WTC11 (cell line): ENCODE measurements at regions not wholly inside any gene's neighbourhood (a gene's known extent, or its start where the extent isn't known, plus 50 kb on each side); places are given as distances from the start of the nearest gene placed in this dataset.

Experiments used
- ATAC-seq: fragments of 200-7000 bp; cut with Tn5 transposase; 2 replicates; pipeline ENCODE4 v1.10.0; 2021; ENCODE audit warnings: mild to moderate bottlenecking, moderate library complexity
- CTCF ChIA-PET: fragments of 300-600 bp; sonication (Branson Sonifier 250); formaldehyde crosslinking; loops from one replicate; lab custom pipeline; 2021; ENCODE audit warnings: antibody characterized with exemption; lab: Charles Lee
- POLR2A ChIA-PET: fragments of 350-600 bp; sonication (Branson Sonifier 250); formaldehyde crosslinking; loops from one replicate; lab custom pipeline; 2021; ENCODE audit warnings: antibody characterized with exemption; lab: Charles Lee
- DNase-seq: peaks from one replicate; pipeline ENCODE4 v3.0.0; 2021; ENCODE audit warnings: low spot score
- H3K27ac Mint-ChIP-seq: 2 replicates; pipeline ENCODE4 v1.8.0; 2021; ENCODE audit warnings: mixed read lengths
- H3K27me3 Mint-ChIP-seq: 2 replicates; pipeline ENCODE4 v1.8.0; 2021; ENCODE audit warnings: low read depth, mild to moderate bottlenecking, moderate library complexity, mixed read lengths
- H3K36me3 Mint-ChIP-seq: 2 replicates; pipeline ENCODE4 v1.8.0; 2021; ENCODE audit warnings: mixed read lengths
- H3K4me1 Mint-ChIP-seq: 2 replicates; pipeline ENCODE4 v1.8.0; 2022; ENCODE audit warnings: mixed read lengths
- H3K4me3 Mint-ChIP-seq: 2 replicates; pipeline ENCODE4 v1.8.0; 2021; ENCODE audit warnings: mild to moderate bottlenecking, moderate library complexity, mixed read lengths
- H3K9me3 Mint-ChIP-seq: 2 replicates; pipeline ENCODE4 v1.8.0; 2021; ENCODE audit warnings: mixed read lengths
- CREB1 ChIP-seq: sonication (generic); formaldehyde crosslinking; IDR thresholded peaks from 2 replicates; pipeline ENCODE4 v1.8.0; 2023; ENCODE audit warnings: mild to moderate bottlenecking, missing genetic modification reagents
- FOXP1 ChIP-seq: sonication (generic); formaldehyde crosslinking; IDR thresholded peaks from 2 replicates; pipeline ENCODE4 v1.8.0; 2022; ENCODE audit warnings: missing genetic modification reagents, mild to moderate bottlenecking, moderate library complexity, borderline replicate concordance
- JUN ChIP-seq: sonication (generic); formaldehyde crosslinking; IDR thresholded peaks from 2 replicates; pipeline ENCODE4 v1.8.0; 2023; ENCODE audit warnings: mild to moderate bottlenecking, missing genetic modification reagents
- NFE2L1 ChIP-seq: sonication (generic); formaldehyde crosslinking; IDR thresholded peaks from 2 replicates; pipeline ENCODE4 v1.8.1; 2023; ENCODE audit warnings: missing genetic modification reagents
- SMAD4 ChIP-seq: sonication (generic); formaldehyde crosslinking; IDR thresholded peaks from 2 replicates; pipeline ENCODE4 v1.8.0; 2022; ENCODE audit warnings: mild to moderate bottlenecking, missing genetic modification reagents
- SP1 ChIP-seq: sonication (generic); formaldehyde crosslinking; conservative IDR thresholded peaks from 2 replicates; pipeline ENCODE4 v1.8.1; 2022; ENCODE audit warnings: missing genetic modification reagents
- TP53 ChIP-seq: sonication (generic); formaldehyde crosslinking; IDR thresholded peaks from 2 replicates; pipeline ENCODE4 v1.8.1; 2023; ENCODE audit warnings: mild to moderate bottlenecking, missing genetic modification reagents
- ZNF138 ChIP-seq: sonication (generic); formaldehyde crosslinking; conservative IDR thresholded peaks from 2 replicates; pipeline ENCODE4 v1.8.1; 2022; ENCODE audit warnings: mild to moderate bottlenecking, moderate library complexity, missing genetic modification reagents
- ZNF396 ChIP-seq: fragments of 250-450 bp; sonication (Bioruptor Pico); IDR thresholded peaks from 2 replicates; pipeline ENCODE4 v1.8.0; 2021; ENCODE audit warnings: mild to moderate bottlenecking, moderate library complexity, borderline replicate concordance
- ZNF423 ChIP-seq: fragments of 250-450 bp; sonication (Bioruptor Pico); IDR thresholded peaks from 2 replicates; pipeline ENCODE4 v2.1.2; 2022; ENCODE audit warnings: mild to moderate bottlenecking, moderate library complexity
- TF ChIP-seq, protein P1 (sequence below): sonication (generic); formaldehyde crosslinking; IDR thresholded peaks from 2 replicates; pipeline ENCODE4 v1.8.0; 2022; ENCODE audit warnings: mild to moderate bottlenecking, missing genetic modification reagents
- TF ChIP-seq, protein P2 (sequence below): sonication (generic); formaldehyde crosslinking; IDR thresholded peaks from 2 replicates; pipeline ENCODE4 v1.8.1; 2022; ENCODE audit warnings: low read depth, missing genetic modification reagents, borderline replicate concordance
- TF ChIP-seq, protein P3 (sequence below): sonication (generic); formaldehyde crosslinking; IDR thresholded peaks from 2 replicates; pipeline ENCODE4 v1.8.1; 2023; ENCODE audit warnings: mild to moderate bottlenecking, missing genetic modification reagents, moderate library complexity
- TF ChIP-seq, protein P4 (sequence below): sonication (generic); formaldehyde crosslinking; IDR thresholded peaks from 2 replicates; pipeline ENCODE4 v1.8.0; 2022; ENCODE audit warnings: mild to moderate bottlenecking, missing genetic modification reagents
- TF ChIP-seq, protein P5 (sequence below): sonication (generic); formaldehyde crosslinking; IDR thresholded peaks from 2 replicates; pipeline ENCODE4 v1.8.1; 2022; ENCODE audit warnings: low read depth, mild to moderate bottlenecking, moderate library complexity, missing genetic modification reagents, borderline replicate concordance
- TF ChIP-seq, protein P6 (sequence below): fragments of 250-450 bp; sonication (Bioruptor Pico); IDR thresholded peaks from 2 replicates; pipeline ENCODE4 v1.9.0; 2021; ENCODE audit warnings: mild to moderate bottlenecking
- TF ChIP-seq, protein P7 (sequence below): sonication (generic); formaldehyde crosslinking; IDR thresholded peaks from 2 replicates; pipeline ENCODE4 v1.8.1; 2023; ENCODE audit warnings: mild to moderate bottlenecking, missing genetic modification reagents, moderate library complexity
- TF ChIP-seq, protein P8 (sequence below): fragments of 200-600 bp; IDR thresholded peaks from 2 replicates; pipeline ENCODE4 v1.8.0; 2022; ENCODE audit warnings: antibody characterized with exemption
- TF ChIP-seq, protein P9 (sequence below): fragments of 250-450 bp; sonication (Bioruptor Pico); IDR thresholded peaks from 2 replicates; pipeline ENCODE4 v2.1.2; 2022; ENCODE audit warnings: mild to moderate bottlenecking, moderate library complexity
- TF ChIP-seq, protein P10 (sequence below): fragments of 250-450 bp; sonication (Bioruptor Pico); IDR thresholded peaks from 2 replicates; pipeline ENCODE4 v1.8.0; 2021; ENCODE audit warnings: mild to moderate bottlenecking

DNA sequence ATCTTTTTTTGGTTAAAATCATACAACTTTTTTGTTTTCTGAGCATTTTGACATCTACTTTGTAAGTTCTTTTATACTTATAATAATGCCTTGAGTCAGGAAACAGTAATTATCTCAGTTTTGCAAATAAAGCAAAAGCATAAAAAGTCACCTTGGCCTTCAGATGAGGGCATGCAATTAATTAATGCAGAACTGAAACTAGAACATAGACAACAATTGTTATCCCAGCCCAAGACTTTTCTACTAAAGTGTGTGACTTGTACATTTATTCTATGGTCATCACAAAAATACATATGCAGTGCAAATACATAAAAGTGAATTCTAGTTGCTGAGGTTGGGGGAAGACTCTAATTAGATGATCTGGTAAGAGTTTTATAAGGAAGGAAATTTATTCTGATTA lies 179.9 kb downstream of the ST8SIA4 start:
- no peak overlapping the region for H3K4me3 Mint-ChIP-seq
- no peak for TF ChIP-seq ZNF423 (CRISPR knock-in tag)
- TF ChIP-seq NFE2L1 (CRISPR knock-in tag) = no peak
- TF ChIP-seq, protein P1, sequence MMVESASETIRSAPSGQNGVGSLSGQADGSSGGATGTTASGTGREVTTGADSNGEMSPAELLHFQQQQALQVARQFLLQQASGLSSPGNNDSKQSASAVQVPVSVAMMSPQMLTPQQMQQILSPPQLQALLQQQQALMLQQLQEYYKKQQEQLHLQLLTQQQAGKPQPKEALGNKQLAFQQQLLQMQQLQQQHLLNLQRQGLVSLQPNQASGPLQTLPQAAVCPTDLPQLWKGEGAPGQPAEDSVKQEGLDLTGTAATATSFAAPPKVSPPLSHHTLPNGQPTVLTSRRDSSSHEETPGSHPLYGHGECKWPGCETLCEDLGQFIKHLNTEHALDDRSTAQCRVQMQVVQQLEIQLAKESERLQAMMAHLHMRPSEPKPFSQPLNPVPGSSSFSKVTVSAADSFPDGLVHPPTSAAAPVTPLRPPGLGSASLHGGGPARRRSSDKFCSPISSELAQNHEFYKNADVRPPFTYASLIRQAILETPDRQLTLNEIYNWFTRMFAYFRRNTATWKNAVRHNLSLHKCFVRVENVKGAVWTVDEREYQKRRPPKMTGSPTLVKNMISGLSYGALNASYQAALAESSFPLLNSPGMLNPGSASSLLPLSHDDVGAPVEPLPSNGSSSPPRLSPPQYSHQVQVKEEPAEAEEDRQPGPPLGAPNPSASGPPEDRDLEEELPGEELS (CRISPR knock-in tag) = no peak
- TF ChIP-seq, protein P2, sequence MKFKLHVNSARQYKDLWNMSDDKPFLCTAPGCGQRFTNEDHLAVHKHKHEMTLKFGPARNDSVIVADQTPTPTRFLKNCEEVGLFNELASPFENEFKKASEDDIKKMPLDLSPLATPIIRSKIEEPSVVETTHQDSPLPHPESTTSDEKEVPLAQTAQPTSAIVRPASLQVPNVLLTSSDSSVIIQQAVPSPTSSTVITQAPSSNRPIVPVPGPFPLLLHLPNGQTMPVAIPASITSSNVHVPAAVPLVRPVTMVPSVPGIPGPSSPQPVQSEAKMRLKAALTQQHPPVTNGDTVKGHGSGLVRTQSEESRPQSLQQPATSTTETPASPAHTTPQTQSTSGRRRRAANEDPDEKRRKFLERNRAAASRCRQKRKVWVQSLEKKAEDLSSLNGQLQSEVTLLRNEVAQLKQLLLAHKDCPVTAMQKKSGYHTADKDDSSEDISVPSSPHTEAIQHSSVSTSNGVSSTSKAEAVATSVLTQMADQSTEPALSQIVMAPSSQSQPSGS (CRISPR knock-in tag) = no peak
- TF ChIP-seq JUN = no peak
- TF ChIP-seq, protein P3, sequence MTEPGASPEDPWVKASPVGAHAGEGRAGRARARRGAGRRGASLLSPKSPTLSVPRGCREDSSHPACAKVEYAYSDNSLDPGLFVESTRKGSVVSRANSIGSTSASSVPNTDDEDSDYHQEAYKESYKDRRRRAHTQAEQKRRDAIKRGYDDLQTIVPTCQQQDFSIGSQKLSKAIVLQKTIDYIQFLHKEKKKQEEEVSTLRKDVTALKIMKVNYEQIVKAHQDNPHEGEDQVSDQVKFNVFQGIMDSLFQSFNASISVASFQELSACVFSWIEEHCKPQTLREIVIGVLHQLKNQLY (CRISPR knock-in tag) = no peak
- no peak for TF ChIP-seq ZNF396 (CRISPR knock-in tag)
- no peak for TF ChIP-seq SP1 (CRISPR knock-in tag)
- peaks cover 23% of the 10 kb centered on the region for H3K4me1 Mint-ChIP-seq
- H3K27me3 Mint-ChIP-seq = peaks cover 2% of the 10 kb centered on the region; the same call in 1 of the 2 replicates
- H3K9me3 Mint-ChIP-seq = no peaks in the 10 kb centered on the region
- DNase-seq (no peak), ATAC-seq (no peak)
- ChIA-PET CTCF (no interaction called here), POLR2A (no interaction called here)
- H3K27ac Mint-ChIP-seq = no peak overlapping the region; the same call in 1 of the 2 replicates
- H3K36me3 Mint-ChIP-seq = no peaks in the 10 kb centered on the region

DNA sequence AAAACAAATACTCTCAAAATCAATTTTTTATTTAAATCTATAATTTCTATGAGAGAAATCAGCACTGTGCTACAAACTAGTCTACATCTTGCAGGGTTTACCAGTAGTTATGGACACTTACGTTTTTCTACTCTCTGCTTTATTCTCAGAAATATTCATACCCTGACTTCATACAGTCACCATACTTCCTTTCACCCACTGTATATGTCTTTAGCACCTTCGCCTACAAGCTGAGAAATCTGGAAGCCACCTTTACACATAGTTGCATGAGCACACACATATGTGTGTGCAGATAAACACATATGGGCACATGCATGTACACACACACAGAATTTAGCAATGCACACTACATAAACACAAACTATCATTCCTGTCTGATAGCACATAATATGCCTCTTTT lies 177.0 kb downstream of the ST8SIA4 start:
- Mint-ChIP-seq H3K4me1 (peaks cover 27% of the 10 kb centered on the region), H3K27me3 (peaks cover 2% of the 10 kb centered on the region; the same call in 1 of the 2 replicates), H3K27ac (no peak overlapping the region), H3K36me3 (no peaks in the 10 kb centered on the region), H3K4me3 (no peak overlapping the region), H3K9me3 (no peaks in the 10 kb centered on the region)
- POLR2A ChIA-PET = no interaction called here
- DNase-seq (no peak), ATAC-seq (no peak)
- CTCF ChIA-PET = interaction anchor here (0.9 to 1.3 kb wide), 2 partner anchors 28 to 177 kb away, joined by 3 to 4 read pairs; no protein-coding TSS in a partner anchor
- TF ChIP-seq SMAD4 (CRISPR knock-in tag) = no peak
- TF ChIP-seq, protein P4, sequence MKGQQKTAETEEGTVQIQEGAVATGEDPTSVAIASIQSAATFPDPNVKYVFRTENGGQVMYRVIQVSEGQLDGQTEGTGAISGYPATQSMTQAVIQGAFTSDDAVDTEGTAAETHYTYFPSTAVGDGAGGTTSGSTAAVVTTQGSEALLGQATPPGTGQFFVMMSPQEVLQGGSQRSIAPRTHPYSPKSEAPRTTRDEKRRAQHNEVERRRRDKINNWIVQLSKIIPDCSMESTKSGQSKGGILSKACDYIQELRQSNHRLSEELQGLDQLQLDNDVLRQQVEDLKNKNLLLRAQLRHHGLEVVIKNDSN = no peak
- TF ChIP-seq, protein P5, sequence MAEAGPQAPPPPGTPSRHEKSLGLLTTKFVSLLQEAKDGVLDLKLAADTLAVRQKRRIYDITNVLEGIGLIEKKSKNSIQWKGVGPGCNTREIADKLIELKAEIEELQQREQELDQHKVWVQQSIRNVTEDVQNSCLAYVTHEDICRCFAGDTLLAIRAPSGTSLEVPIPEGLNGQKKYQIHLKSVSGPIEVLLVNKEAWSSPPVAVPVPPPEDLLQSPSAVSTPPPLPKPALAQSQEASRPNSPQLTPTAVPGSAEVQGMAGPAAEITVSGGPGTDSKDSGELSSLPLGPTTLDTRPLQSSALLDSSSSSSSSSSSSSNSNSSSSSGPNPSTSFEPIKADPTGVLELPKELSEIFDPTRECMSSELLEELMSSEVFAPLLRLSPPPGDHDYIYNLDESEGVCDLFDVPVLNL (CRISPR knock-in tag) = no peak
- TF ChIP-seq ZNF138 (CRISPR knock-in tag) = no peak
- no peak for TF ChIP-seq TP53 (CRISPR knock-in tag)
- TF ChIP-seq, protein P6, sequence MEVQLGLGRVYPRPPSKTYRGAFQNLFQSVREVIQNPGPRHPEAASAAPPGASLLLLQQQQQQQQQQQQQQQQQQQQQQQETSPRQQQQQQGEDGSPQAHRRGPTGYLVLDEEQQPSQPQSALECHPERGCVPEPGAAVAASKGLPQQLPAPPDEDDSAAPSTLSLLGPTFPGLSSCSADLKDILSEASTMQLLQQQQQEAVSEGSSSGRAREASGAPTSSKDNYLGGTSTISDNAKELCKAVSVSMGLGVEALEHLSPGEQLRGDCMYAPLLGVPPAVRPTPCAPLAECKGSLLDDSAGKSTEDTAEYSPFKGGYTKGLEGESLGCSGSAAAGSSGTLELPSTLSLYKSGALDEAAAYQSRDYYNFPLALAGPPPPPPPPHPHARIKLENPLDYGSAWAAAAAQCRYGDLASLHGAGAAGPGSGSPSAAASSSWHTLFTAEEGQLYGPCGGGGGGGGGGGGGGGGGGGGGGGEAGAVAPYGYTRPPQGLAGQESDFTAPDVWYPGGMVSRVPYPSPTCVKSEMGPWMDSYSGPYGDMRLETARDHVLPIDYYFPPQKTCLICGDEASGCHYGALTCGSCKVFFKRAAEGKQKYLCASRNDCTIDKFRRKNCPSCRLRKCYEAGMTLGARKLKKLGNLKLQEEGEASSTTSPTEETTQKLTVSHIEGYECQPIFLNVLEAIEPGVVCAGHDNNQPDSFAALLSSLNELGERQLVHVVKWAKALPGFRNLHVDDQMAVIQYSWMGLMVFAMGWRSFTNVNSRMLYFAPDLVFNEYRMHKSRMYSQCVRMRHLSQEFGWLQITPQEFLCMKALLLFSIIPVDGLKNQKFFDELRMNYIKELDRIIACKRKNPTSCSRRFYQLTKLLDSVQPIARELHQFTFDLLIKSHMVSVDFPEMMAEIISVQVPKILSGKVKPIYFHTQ (CRISPR knock-in tag) = no peak
- no peak for TF ChIP-seq FOXP1 (CRISPR knock-in tag)
- TF ChIP-seq, protein P7, sequence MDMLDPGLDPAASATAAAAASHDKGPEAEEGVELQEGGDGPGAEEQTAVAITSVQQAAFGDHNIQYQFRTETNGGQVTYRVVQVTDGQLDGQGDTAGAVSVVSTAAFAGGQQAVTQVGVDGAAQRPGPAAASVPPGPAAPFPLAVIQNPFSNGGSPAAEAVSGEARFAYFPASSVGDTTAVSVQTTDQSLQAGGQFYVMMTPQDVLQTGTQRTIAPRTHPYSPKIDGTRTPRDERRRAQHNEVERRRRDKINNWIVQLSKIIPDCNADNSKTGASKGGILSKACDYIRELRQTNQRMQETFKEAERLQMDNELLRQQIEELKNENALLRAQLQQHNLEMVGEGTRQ = no peak
- TF ChIP-seq, protein P8, sequence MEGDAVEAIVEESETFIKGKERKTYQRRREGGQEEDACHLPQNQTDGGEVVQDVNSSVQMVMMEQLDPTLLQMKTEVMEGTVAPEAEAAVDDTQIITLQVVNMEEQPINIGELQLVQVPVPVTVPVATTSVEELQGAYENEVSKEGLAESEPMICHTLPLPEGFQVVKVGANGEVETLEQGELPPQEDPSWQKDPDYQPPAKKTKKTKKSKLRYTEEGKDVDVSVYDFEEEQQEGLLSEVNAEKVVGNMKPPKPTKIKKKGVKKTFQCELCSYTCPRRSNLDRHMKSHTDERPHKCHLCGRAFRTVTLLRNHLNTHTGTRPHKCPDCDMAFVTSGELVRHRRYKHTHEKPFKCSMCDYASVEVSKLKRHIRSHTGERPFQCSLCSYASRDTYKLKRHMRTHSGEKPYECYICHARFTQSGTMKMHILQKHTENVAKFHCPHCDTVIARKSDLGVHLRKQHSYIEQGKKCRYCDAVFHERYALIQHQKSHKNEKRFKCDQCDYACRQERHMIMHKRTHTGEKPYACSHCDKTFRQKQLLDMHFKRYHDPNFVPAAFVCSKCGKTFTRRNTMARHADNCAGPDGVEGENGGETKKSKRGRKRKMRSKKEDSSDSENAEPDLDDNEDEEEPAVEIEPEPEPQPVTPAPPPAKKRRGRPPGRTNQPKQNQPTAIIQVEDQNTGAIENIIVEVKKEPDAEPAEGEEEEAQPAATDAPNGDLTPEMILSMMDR = no peak
- TF ChIP-seq, protein P9, sequence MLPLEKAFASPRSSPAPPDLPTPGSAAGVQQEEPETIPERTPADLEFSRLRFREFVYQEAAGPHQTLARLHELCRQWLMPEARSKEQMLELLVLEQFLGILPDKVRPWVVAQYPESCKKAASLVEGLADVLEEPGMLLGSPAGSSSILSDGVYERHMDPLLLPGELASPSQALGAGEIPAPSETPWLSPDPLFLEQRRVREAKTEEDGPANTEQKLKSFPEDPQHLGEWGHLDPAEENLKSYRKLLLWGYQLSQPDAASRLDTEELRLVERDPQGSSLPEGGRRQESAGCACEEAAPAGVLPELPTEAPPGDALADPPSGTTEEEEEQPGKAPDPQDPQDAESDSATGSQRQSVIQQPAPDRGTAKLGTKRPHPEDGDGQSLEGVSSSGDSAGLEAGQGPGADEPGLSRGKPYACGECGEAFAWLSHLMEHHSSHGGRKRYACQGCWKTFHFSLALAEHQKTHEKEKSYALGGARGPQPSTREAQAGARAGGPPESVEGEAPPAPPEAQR (CRISPR knock-in tag) = no peak
- no peak for TF ChIP-seq CREB1 (CRISPR knock-in tag)
- TF ChIP-seq, protein P10, sequence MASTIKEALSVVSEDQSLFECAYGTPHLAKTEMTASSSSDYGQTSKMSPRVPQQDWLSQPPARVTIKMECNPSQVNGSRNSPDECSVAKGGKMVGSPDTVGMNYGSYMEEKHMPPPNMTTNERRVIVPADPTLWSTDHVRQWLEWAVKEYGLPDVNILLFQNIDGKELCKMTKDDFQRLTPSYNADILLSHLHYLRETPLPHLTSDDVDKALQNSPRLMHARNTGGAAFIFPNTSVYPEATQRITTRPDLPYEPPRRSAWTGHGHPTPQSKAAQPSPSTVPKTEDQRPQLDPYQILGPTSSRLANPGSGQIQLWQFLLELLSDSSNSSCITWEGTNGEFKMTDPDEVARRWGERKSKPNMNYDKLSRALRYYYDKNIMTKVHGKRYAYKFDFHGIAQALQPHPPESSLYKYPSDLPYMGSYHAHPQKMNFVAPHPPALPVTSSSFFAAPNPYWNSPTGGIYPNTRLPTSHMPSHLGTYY = no peak
